Left renal cortex interstitium (tissue), 4 donors: ENCODE measurements at regions not wholly inside any gene's neighbourhood (a gene's known extent, or its start where the extent isn't known, plus 50 kb on each side); places are given as distances from the start of the nearest gene placed in this dataset.
"Not testable (repeated sequence)": the region's sequence is repeated elsewhere in the genome, so short reads cannot be mapped to it uniquely, and the experiment has no call there.

Experiments
- DNase-seq, 4 donors: peaks; one replicate each; pipeline ENCODE4 v3.0.0-alpha.2; 2013; ENCODE audit warnings: low read depth in 4 of 4, low spot score in 2 of 4, missing footprints in 1 of 4

DNA sequence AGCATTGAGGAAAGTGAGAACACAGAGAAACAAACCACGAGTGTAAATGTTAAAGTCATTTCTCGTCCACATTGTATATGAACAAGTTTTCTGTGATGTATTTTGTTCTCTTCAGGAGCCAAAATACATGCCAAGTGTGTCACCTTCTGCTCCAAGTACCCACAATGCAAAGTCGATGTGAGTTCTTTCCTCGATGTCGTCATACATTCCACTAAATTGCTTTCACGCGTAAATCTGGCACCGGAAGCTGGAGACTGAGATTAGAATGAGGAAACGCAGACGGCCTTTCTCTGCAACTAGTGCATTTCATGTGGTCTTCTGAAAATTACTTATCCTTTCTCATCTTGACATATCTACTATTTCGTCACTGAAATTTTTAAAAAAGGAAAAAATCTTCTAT, 118.5 kb upstream of the SALL3 start:
- DNase-seq = no peak

DNA sequence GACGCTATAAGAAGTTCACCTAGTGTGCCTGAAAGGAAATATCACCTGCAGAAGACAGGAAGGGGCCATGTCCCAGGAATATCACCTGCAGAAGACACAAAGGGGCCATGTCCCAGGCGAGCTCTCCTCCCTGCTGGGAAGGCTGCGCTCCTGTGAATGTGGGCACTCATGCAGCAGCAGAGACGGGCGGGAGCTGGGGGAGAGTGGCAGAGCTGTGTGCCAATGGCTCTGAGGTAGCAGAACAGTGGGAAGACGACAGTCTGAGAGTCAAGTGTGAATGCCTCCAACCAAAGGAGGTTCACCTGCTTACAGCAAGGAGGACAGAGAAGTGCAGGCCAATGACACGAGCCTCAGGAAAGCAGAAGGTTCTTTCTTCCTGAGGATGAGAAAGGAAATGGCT, 117.9 kb upstream of the SALL3 start:
- peak in 1 of 4 donors; percentile 16 for DNase-seq

DNA sequence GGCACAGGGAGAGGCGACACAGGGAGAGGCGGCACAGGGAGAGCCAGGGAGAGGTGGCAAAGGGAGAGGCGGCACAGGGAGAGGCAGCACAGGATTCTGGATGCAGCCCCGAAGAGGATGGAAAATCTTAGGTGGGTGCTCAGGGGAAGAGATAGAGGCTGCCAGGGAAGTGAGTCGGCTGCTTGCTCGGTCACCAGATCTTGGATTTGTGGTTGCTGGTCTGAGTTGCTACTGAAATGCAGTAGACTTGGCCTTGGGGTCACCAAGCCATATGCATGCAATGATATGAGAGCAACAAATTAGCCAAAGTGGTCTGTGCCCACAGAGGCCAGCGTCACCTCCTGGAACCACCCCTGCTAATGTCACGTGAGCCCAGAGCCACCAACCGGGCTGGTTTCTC, 117.2 kb upstream of the SALL3 start:
- DNase-seq = no peak

DNA sequence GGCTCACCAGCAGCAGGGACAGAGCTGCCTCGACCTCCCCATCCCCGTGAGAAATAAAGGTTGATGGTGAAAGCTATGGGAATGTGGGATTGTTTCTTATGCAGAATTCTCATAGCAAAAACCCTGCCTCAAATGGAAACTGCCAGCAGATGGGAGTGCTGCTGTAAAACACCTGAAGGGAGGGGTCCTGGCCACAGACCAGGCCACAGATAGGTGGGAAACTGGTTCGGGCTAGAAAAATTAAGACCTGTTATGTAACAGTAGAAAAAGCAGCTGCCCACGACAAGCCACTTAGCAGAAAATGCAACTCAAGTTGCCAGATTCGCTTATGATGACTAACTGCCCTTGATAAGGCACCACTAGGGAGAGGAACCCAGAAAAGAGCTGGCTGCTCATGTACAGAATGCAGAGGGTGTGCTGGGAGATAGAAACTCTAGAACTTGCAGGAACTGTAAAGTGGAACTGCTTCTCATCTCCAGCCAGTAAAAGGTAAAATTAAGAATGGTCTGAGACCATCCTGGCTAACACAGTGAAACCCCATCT, 114.5 kb upstream of the SALL3 start:
- no peak for DNase-seq

DNA sequence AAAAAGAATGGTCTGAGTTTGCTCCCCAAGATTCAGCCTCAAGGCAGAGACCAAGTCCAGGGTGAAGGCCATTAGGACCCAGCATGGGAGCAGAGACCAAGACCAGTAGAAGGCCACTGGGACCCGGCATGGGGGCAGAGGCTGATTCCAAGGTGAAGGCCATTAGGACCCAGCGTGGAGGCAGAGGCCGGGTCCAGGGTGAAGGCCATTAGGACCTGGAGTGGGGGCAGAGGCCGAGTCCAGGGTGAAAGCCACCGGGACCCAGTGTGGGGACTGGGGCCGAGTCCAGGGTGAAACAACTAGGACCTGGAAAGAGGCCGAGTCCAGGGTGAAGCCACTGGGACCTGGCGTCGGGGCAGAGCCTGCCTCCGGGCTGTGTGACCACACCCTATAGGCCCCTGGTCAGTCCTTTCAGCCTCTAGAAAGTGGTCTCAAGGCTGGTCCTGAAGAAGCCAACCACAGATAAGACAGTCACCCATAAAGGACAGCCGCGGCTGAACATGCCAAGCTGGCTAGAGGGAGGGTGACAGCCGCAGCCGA, 113.8 kb upstream of the SALL3 start:
- no peak for DNase-seq

DNA sequence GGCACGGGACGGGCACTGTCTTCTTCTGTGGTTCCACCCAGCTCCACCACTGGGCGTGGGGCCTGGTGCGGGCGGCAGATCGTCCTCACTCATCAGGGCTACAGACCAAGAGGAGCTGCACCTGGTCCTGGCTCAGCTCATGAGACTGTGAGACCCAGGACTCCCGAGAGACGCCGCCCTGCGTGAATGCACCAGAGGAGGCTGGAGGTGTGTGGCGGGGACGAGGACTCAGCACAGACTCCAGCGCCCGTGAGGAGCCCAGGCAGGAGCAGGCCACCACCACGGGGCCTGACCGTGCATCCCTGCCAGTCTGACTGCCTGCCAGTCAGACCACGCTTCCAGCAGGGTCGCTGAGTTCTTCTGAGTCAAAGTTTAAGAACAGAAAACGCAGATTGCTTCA, 112.5 kb upstream of the SALL3 start:
- DNase-seq = no peak

DNA sequence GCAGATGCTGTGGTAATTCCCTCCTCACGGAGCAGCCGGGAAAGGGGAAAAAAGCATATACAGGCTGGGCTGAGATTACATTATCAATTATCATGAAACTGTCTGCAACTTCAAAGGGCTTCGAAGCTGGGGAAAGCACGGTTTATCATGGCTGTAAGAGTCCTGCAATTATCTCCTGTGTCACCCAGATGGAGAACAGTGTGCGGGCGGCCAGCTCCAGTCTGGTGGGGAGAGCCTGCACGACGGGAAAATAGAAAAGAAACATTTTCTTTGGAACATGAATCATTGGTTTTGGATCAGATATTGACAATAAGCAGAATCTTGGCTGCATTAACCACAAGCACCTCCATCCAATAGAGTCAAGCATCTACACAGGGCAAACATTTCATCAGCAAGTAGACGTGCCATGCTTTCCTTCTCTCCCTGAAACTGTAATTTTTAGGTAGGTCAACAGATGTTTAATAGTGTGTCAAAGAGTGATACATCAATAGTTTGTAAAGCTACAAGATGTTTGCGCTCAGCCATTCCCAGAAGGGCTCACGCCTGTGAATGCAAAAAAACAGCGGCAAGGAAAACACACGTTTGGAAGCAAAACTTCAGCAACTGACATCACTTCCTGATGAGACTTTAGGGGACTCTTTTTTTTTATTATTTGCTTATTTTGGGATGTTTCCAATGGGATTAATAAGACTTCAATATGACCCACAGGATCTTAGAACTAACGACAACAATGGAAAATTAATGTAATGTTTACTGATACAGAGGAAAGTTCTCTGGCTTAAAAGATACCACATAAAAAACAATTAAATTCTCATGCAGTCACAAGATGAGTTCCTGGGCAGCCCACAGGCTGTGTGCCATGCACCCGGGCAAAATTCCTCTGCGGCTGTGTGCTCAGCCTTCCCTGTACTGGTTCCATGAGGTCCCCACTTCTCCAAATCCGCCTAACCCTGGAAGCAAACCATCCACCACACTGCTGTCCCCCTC, 111.0 kb upstream of the SALL3 start:
- DNase-seq = no peak

DNA sequence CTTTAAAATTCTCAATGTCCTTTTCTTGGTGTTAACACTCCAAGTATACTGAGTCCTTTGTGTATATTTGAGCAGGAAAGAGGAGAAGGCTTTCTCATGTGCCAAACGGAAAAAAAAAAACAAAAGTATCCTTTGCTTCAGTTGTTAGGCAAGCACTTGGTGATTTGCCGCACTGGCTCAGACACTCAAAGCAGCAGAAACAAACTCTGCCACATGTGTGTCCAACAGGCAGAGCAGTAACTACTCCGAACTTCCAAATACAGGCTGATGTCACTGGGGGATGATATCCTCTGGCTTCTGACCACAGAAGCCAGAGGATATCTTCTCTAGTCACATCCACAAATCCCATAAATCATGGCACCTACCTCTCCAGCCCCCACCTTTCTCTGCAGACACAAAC, 108.0 kb upstream of the SALL3 start:
- no peak for DNase-seq

DNA sequence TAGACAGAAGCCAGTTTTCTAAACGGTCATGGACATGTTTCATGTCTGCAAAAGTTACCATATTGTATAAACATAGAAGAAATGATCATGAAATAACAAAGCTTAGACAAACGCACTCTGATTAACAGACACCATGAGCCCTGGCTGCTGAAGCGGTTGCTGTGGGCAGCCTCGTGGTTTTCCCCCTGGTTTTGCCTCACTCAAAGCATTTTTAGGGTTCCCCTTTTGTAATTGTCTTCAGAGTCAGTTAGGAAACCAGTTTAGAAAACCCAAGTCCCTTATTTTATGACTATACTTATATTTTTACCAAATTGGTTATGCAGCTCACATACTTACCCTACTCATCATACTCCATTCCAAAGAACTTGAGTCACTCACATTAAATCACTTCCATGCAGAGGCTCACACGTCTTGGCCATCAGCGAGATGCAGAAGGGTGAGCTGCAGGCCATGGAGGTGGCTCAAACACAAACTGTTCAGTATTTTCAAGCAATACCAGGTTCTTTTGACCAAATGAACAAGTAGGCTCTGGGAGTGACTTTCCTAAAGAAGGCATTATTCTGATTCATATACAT, 105.6 kb upstream of the SALL3 start:
- no peak for DNase-seq

DNA sequence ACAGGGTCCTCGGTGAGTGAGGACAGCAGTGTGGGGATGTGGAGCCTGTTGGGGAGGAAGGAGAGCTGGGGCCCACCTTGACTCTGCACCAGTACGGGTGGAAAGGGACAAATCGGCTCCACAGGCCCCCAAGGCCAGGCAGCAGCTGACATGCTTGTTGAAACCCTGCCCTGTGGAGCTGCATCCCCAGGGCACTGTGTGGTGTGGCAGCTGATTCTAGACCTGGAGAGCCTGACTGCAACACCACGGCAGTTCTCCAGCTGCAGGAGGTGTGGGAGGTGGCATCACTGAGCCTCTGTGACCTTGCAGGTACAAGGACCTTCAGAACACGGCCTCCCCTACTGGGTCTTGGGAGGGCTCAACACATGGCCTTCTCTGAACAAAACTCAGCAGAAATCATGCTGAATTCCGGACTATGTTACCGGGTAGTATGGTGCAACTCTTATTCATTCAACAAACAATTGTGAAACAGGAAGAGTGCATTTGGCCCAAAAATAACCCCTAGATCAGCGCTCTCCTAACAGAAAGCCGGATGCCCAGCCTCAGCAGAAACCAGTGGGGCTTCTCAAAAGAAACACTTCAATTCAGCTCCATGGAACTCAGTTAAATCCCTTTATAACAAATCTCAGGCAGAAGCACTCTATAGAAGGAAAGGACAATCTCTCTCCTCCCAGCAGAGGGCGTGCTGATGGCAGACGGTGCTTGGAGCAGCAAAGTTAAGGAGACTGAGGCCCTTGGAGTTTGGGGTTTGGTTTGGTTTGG, 104.4 kb upstream of the SALL3 start:
- DNase-seq = no peak

DNA sequence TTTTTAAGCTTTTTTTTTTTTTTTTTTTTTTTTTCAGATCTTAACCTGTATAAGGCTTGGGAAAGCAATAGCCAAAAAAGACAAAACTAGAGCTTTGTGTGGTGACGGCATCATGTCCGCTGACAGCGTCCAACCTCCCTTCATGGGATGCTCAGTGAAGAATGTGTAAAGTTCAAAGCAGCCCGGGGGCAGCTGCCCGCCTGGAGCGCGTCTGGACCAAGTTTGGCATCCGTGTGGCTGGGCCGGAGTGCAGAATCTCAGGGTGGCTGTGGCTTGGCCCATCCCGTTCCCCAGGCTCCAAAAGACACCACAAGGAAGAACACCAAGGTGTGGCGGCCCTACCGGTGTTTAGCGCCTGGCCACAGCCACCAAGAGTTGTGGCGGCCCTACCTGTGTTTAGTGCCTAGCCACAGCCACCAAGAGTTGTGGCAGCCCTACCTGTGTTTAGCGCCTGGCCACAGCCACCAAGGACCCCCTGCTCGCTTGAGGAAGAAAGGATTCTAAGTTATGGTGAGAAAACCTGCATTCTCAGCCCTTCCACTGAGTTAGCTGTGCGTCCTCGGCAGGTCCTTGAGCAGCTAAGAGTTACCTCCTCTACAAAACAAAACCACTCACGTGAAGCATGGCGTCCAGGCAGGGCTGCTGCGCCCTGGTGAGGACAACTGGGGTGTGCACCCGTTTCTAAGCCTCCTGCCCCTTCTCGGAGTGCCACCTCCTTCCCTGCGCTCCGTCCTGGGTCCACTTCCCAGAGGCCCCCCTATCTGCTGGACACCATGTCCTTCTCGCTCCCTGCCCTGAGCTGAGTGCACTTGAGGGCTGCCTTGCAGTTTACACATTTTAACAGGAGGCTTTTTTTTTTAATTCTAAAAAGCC, 103.6 kb upstream of the SALL3 start:
- DNase-seq = no peak

DNA sequence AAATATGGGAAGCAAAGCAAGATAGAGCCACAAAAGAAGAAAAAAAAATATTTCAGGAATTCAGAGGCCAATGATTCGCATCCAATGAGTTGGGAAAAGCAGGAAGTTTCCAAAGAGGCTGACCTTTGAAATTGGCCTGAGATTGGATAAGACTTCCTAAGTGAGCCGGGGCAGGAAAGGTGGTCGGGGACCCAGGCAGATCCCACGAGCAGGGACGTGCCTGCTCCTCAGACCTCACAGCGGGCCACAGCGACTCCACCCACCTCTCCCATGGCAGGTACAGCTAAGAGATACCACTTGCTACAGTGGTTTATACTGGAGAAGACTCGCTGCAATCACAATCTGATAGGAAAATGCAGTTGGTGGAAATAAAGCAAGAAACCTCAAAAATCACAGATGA, 102.8 kb upstream of the SALL3 start:
- no peak for DNase-seq

DNA sequence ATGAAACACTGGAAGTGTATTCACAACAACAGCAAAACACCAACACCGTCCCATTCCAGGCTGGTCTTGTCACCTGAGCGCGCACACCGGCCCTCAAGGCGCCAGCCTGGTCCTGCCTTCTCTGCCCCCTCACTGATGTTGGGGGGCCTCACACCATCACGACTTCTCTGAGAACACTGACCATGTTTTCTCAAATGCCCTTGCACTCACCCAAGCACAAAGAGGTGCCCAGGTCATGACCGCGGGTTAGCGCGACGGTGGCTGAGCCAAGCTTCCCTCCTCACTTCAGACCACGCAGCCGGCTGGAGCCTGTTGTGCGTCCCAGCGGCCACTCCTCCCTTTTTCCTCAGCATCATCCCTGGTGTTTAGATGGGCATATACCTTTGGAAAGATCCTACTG, 101.3 kb upstream of the SALL3 start:
- no peak for DNase-seq

DNA sequence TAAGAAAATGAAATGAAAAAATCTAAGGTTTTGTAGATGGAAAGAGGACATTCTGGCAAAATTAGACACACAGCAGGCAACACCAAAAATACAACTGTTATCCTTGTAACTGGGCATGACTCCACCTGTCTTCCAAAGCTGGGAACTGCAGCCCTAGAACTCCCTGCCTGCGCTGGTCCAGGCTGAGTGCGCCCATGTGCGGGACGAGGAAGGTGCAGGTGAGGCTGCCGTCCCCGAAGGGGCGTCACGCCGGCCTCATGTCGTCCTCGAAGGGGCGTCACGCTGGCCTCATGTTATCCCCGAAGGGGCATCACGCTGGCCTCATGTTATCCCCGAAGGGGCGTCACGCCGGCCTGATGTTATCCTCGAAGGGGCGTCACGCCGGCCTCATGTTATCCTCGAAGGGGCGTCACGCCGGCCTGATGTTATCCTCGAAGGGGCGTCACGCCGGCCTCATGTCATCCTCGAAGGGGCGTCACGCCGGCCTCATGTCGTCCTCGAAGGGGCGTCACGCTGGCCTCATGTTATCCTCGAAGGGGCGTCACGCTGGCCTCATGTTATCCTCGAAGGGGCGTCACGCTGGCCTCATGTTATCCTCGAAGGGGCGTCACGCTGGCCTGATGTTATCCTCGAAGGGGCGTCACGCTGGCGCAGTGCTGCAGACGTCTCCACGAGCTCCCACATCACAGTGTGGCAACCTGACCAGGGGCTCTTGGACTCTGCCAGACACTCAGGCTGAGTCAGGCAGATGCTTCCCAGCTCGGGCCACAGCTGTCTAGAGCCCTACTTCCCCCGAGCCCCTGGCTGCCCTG, 100.3 kb upstream of the SALL3 start:
- DNase-seq = not testable (repeated sequence)

DNA sequence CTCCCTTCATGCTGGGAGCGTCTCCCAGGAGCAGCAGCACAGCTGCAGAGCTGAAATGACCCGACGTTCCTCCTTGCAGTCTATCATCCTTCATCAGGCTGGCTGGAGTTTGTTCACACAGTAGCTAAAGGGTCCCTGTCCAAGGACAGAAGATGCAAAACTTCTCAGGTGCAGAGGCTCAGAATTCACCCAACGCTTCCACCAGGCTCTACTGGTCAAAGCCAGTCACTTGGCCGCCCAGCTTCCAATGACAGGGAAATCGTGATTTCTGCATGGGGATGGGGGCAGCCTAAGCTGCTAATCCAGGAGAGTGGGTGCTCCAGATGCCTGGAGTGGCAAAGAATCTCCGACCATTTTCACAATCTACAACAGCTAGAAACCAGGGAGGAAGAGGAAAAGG, 97.0 kb upstream of the SALL3 start:
- DNase-seq = no peak

DNA sequence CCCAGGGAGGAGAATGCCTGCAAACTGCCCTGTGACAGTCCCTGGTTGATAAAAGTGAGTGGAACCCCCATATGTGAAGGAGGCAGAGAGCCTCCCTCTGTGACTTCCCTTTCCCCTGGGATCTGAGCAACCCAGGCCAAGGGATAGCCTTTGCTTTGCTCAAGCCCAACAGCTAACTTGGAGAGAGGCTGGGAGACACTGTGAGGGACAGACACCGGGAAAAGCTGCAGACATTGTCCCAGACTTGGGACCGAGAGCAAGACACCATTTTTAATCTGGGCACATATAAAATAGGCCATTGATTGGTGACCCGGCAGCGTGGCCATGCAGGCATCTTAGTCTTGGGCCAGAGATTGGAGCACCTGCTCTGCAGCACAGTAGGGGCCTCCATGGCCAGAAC, 96.1 kb upstream of the SALL3 start:
- no peak for DNase-seq

DNA sequence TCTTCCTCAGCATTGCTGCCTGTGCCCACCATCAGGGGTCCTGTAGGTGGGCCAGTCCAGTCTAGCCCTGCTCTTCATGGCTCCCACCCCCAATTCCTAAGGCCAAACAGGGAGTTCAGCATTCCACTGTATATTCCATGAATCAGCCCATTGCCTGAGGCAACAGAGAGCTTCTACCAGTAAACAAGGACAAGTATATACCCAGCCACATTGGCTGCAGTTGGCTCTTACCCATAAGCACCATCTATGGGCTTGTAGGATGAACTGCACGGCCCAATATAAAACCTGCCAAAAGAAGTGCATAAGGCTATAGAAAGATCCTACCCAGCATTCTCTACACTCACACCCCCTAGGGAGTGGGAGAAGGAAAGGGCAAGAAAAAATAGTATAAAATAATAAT, 95.1 kb upstream of the SALL3 start:
- no peak for DNase-seq

DNA sequence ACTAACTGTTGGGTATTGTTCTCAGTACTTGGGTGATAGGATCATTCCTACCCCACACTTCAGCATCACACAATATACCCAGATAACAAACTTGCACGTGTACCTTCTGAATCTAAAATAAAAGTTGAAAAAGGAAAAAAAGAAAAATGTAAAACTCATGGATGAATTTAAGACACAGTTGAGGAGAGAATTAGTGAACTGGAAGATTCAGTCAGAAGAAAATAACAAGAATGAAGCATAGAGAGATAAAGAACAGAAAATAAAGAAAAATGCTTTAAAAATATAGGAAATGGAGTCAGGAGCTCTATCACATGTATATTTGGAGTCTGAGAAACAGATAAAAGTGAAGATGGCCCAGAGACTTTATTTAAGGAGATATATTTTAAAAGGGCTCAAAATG, 90.4 kb upstream of the SALL3 start:
- no peak for DNase-seq

DNA sequence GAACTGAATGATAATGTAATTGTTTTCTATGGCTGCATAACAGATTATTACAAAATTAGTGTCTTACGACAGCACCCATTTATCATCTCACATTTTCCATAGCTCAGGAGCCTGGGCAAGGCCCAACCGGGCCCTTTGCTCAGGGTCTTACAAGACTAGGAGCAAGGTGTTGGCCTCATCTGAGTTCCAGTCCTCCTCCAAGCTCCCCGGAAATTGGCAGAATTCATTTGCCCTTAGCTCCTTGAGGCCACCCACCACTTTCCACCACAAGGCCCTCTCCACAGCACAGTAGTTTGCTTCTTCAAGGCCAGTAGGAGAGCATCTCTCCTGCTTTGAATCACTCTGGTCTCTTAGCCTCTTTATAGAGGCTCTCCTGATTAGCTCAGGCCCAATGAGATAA, 89.2 kb upstream of the SALL3 start:
- no peak for DNase-seq
